H1 (cell line): ENCODE measurements at regions not wholly inside any gene's neighbourhood (a gene's known extent, or its start where the extent isn't known, plus 50 kb on each side); places are given as distances from the start of the nearest gene placed in this dataset.

Experiments used
- CEBPB ChIP-seq: IDR thresholded peaks from 2 replicates; pipeline ENCODE4 v1.6.1; 2012; ENCODE audit warnings: low read depth, low read length
- CHD1 ChIP-seq: IDR thresholded peaks from 2 replicates; pipeline ENCODE4 v1.6.1; 2012; ENCODE audit warnings: low read depth, low read length, improper control_type of control experiment
- CTCF ChIP-seq, 3 experiments: IDR thresholded peaks; 1 replicate in 2 of 3; 2 replicates in 1 of 3; pipeline versions ENCODE4 v1.5.1 to v1.6.1; 2011; ENCODE audit warnings: low read length in 3 of 3, mild to moderate bottlenecking in 3 of 3, inconsistent platforms in 2 of 3, low read depth in 1 of 3, moderate library complexity in 1 of 3; ENCODE audit not compliant: insufficient read depth in 1 of 3; ENCODE audit errors: control extremely low read depth in 1 of 3
- EGR1 ChIP-seq: IDR thresholded peaks from 2 replicates; pipeline ENCODE4 v1.6.1; 2011; ENCODE audit warnings: low read depth, low read length, borderline replicate concordance
- EP300 ChIP-seq, 2 experiments: IDR thresholded peaks; 1 replicate in 1 of 2; 2 replicates in 1 of 2; pipeline ENCODE4 v1.6.1; 2011 to 2012; ENCODE audit warnings: low read depth in 2 of 2, low read length in 2 of 2, mild to moderate bottlenecking in 2 of 2, borderline replicate concordance in 1 of 2, inconsistent platforms in 1 of 2, moderate library complexity in 1 of 2
- POLR2AphosphoS5 ChIP-seq: IDR thresholded peaks from 2 replicates; pipeline ENCODE4 v1.6.1; 2011; ENCODE audit warnings: low read depth, low read length

- TF ChIP-seq CTCF (IDR thresholded peaks at IDR 0.05; ENCODE audit: control extremely low read depth in 1 of 3, insufficient read depth in 1 of 3, low read depth in 1 of 3, low read length in 3 of 3) (no peak), CHD1 (no peak), POLR2AphosphoS5 (no peak), CEBPB (no peak), EP300 (IDR thresholded peaks at IDR 0.05; ENCODE audit: borderline replicate concordance in 1 of 2, low read depth in 2 of 2, low read length in 2 of 2) (no peak), EGR1 (no peak)
Observed at GRCh38 chrX:134172588-134173259, 64.3 kb upstream of the CCDC160 start.
